OCI-LY1 (cell line): ENCODE measurements at regions not wholly inside any gene's neighbourhood (a gene's known extent, or its start where the extent isn't known, plus 50 kb on each side); places are given as distances from the start of the nearest gene placed in this dataset.

Experiments used
- CTCF ChIP-seq: fragments of 200-600 bp; sonication (generic), shearing (Covaris generic); IDR thresholded peaks from 2 replicates; pipeline ENCODE4 v1.5.1; 2017; ENCODE audit warnings: mild to moderate bottlenecking, antibody characterized with exemption, low read length, moderate library complexity, mixed read lengths
- EZH2 ChIP-seq: fragments of 200-600 bp; sonication (generic), shearing (Covaris generic); IDR thresholded peaks from 2 replicates; pipeline ENCODE4 v1.8.0; 2017; ENCODE audit warnings: borderline replicate concordance, mixed run types, mild to moderate bottlenecking, antibody characterized with exemption, low read length, moderate library complexity, mixed read lengths

DNA sequence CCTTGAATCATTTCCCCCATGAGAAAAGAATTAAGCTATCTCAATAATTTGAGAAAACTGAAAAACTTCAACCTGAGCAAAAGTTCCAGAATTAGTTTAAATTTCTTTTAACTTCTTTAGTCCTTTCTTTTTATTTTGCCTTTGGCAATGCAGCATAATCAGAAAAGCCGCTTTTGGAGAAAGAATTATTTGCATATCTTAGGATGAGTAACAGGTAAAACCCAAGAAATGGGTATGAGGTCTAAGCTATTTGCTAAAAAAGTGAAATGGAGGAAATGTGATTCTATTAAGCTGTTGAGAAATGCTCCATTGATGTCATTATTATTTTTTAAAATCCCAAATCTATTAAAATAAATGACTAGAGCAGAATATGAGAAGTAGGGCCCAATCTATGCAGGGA is 1238.3 kb upstream of the GBE1 start:
- TF ChIP-seq CTCF (no peak), EZH2 (no peak)
